ENCODE measurements at regions not wholly inside any gene's neighbourhood (a gene's known extent, or its start where the extent isn't known, plus 50 kb on each side); places are given as distances from the start of the nearest gene placed in this dataset.

DNA sequence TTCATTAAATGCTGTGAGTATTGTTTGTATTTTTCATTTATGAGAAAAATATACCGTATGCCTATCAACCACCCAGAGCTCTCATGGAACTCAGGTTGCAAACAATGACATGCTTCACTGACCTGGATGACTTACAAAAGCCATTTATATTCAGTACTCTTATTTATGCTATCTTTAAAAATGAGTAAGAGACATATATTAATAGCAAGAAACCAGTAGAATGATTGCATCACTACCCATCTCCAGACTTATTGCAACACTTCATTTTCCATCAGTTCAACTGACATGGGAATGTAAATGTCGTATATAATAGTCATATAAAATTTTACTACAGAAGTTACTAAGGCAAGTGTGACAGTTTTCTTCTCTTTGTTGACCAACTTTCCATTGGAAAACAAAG is 69.1 kb downstream of the OTP start:
- Histone ChIP-seq H2AFZ (ENCODE audit: low read length) (no peak overlapping the region), H3K4me2 (ENCODE audit: low read depth, low read length) (no peak overlapping the region), H3K9ac (ENCODE audit: low read length) (no peak overlapping the region), H3K4me3 (ENCODE audit: low read length) (no peak overlapping the region), H4K20me1 (ENCODE audit: insufficient read depth, low read length) (no peaks in the 10 kb centered on the region), H3K36me3 (replicated peaks; ENCODE audit: insufficient read depth, low read length) (no peaks in the 10 kb centered on the region), H3K4me1 (ENCODE audit: low read length) (no peaks in the 10 kb centered on the region), H3F3A (ENCODE audit: insufficient read depth, low read length) (no peaks in the 10 kb centered on the region), H3K79me2 (ENCODE audit: low read length) (no peaks in the 10 kb centered on the region), H3K9me3 (replicated peaks; ENCODE audit: insufficient read depth, low read length) (no peaks in the 10 kb centered on the region), H3K27ac (ENCODE audit: low read length) (no peak overlapping the region), H3K27me3 (replicated peaks; ENCODE audit: insufficient read depth, low read length) (no peaks in the 10 kb centered on the region), H3K9me2 (replicated peaks; ENCODE audit: insufficient read depth, low read length) (no peaks in the 10 kb centered on the region)
- TF ChIP-seq, protein P1, sequence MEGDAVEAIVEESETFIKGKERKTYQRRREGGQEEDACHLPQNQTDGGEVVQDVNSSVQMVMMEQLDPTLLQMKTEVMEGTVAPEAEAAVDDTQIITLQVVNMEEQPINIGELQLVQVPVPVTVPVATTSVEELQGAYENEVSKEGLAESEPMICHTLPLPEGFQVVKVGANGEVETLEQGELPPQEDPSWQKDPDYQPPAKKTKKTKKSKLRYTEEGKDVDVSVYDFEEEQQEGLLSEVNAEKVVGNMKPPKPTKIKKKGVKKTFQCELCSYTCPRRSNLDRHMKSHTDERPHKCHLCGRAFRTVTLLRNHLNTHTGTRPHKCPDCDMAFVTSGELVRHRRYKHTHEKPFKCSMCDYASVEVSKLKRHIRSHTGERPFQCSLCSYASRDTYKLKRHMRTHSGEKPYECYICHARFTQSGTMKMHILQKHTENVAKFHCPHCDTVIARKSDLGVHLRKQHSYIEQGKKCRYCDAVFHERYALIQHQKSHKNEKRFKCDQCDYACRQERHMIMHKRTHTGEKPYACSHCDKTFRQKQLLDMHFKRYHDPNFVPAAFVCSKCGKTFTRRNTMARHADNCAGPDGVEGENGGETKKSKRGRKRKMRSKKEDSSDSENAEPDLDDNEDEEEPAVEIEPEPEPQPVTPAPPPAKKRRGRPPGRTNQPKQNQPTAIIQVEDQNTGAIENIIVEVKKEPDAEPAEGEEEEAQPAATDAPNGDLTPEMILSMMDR (IDR thresholded peaks at IDR 0.05; ENCODE audit: low read length) = no peak
- no peak for TF ChIP-seq EZH2 (optimal IDR thresholded peaks at IDR 0.05; ENCODE audit: low read depth, low read length)
- no peak for TF ChIP-seq EZH2phosphoT487 (IDR thresholded peaks at IDR 0.05; ENCODE audit: low read length)
- DNase-seq = no peak

DNA sequence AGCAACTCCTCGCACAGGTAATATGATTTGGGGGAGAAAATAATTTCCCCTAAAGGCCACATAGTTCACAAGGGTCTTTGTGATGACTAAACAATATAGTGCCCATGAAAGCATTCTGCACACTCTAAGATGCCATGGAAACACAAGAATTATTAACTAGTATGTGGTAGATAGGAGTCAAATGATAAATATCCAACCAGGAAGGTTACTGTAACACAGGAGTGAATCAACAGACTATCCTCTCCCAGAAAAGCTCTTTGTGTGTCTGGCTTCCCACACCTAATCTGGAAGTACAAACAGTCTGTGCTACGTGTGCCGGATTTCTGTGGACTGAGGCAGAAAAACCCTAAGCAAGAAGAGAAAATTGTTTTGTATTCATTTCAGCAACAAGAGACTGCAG is 70.0 kb downstream of the OTP start:
- Histone ChIP-seq H3K9ac (ENCODE audit: low read length) (no peak overlapping the region), H3K4me2 (ENCODE audit: low read depth, low read length) (no peak overlapping the region), H4K20me1 (ENCODE audit: insufficient read depth, low read length) (no peaks in the 10 kb centered on the region), H3K9me2 (replicated peaks; ENCODE audit: insufficient read depth, low read length) (no peaks in the 10 kb centered on the region), H2AFZ (ENCODE audit: low read length) (no peak overlapping the region), H3K4me1 (ENCODE audit: low read length) (no peaks in the 10 kb centered on the region), H3F3A (ENCODE audit: insufficient read depth, low read length) (no peaks in the 10 kb centered on the region), H3K9me3 (replicated peaks; ENCODE audit: insufficient read depth, low read length) (no peaks in the 10 kb centered on the region), H3K27me3 (replicated peaks; ENCODE audit: insufficient read depth, low read length) (no peaks in the 10 kb centered on the region), H3K4me3 (ENCODE audit: low read length) (no peak overlapping the region), H3K36me3 (replicated peaks; ENCODE audit: insufficient read depth, low read length) (no peaks in the 10 kb centered on the region), H3K79me2 (ENCODE audit: low read length) (no peaks in the 10 kb centered on the region), H3K27ac (ENCODE audit: low read length) (no peak overlapping the region)
- no peak for DNase-seq
- TF ChIP-seq, protein P1 (IDR thresholded peaks at IDR 0.05; ENCODE audit: low read length) = no peak
- TF ChIP-seq EZH2phosphoT487 (IDR thresholded peaks at IDR 0.05; ENCODE audit: low read length) (no peak), EZH2 (optimal IDR thresholded peaks at IDR 0.05; ENCODE audit: low read depth, low read length) (no peak)

DNA sequence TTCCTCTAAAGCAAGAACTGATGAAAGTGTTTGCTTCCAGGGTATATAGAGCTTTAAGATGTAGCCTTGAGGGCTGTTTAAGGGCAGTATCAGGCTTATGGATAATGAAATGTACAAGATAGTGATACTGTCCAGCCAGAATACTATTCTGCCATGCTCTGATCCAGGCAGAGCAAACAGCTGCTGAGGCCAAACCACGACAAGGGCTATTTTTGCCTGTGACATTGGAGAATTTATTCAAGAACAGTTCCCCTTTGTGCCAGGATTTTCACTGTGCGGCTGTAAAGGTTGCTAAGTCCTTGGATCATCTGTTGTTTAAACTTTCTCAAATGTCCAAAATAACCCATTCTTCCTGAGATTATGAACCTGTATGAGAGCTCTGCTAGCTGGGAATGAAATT is 70.4 kb downstream of the OTP start:
- Histone ChIP-seq H3K27me3 (replicated peaks; ENCODE audit: insufficient read depth, low read length) (no peaks in the 10 kb centered on the region), H3K4me2 (ENCODE audit: low read depth, low read length) (no peak overlapping the region), H3K9me2 (replicated peaks; ENCODE audit: insufficient read depth, low read length) (no peaks in the 10 kb centered on the region), H3F3A (ENCODE audit: insufficient read depth, low read length) (no peaks in the 10 kb centered on the region), H3K4me1 (ENCODE audit: low read length) (no peaks in the 10 kb centered on the region), H3K79me2 (ENCODE audit: low read length) (no peaks in the 10 kb centered on the region), H3K9me3 (replicated peaks; ENCODE audit: insufficient read depth, low read length) (no peaks in the 10 kb centered on the region), H3K9ac (ENCODE audit: low read length) (no peak overlapping the region), H3K27ac (ENCODE audit: low read length) (no peak overlapping the region), H3K36me3 (replicated peaks; ENCODE audit: insufficient read depth, low read length) (no peaks in the 10 kb centered on the region), H2AFZ (ENCODE audit: low read length) (no peak overlapping the region), H4K20me1 (ENCODE audit: insufficient read depth, low read length) (no peaks in the 10 kb centered on the region), H3K4me3 (ENCODE audit: low read length) (no peak overlapping the region)
- no peak for DNase-seq
- no peak for TF ChIP-seq EZH2 (optimal IDR thresholded peaks at IDR 0.05; ENCODE audit: low read depth, low read length)
- TF ChIP-seq, protein P1 (IDR thresholded peaks at IDR 0.05; ENCODE audit: low read length) = no peak
- TF ChIP-seq EZH2phosphoT487 (IDR thresholded peaks at IDR 0.05; ENCODE audit: low read length) = no peak

All from MM.1S (cell line).